ENCODE measurements at regions not wholly inside any gene's neighbourhood (a gene's known extent, or its start where the extent isn't known, plus 50 kb on each side); places are given as distances from the start of the nearest gene placed in this dataset.

- no peak overlapping the region for H3K4me3 ChIP-seq (ENCODE audit: low read depth, low read length)
- no peak for TF ChIP-seq CTCF (IDR thresholded peaks at IDR 0.05; ENCODE audit: low read depth, low read length)
These were observed 165.4 kb downstream of the MYCN start for GRCh38 chr2:16105669-16106281.

- TF ChIP-seq CTCF (IDR thresholded peaks at IDR 0.05; ENCODE audit: low read depth, low read length) = no peak
- no peak overlapping the region for H3K4me3 ChIP-seq (ENCODE audit: low read depth, low read length)
These were observed 164.8 kb downstream of the MYCN start for GRCh38 chr2:16104949-16105668.

GRCh38 chr2:16104315-16104948, 164.1 kb downstream of the MYCN start:
- H3K4me3 ChIP-seq (ENCODE audit: low read depth, low read length) = no peak overlapping the region

GRCh38 chr2:16103614-16104314, 163.4 kb downstream of the MYCN start:
- H3K4me3 ChIP-seq (ENCODE audit: low read depth, low read length) = no peak overlapping the region
- no peak for TF ChIP-seq CTCF (IDR thresholded peaks at IDR 0.05; ENCODE audit: low read depth, low read length)

More at GRCh38 chr2:16104315-16104948, 164.1 kb downstream of the MYCN start:
- TF ChIP-seq CTCF (IDR thresholded peaks at IDR 0.05; ENCODE audit: low read depth, low read length) = no peak

- H3K4me3 ChIP-seq (ENCODE audit: low read depth, low read length) = no peak overlapping the region
- no peak for TF ChIP-seq CTCF (IDR thresholded peaks at IDR 0.05; ENCODE audit: low read depth, low read length)
These were observed 162.6 kb downstream of the MYCN start for GRCh38 chr2:16102976-16103380.

- H3K4me3 ChIP-seq (ENCODE audit: low read depth, low read length) = no peak overlapping the region
- no peak for TF ChIP-seq CTCF (IDR thresholded peaks at IDR 0.05; ENCODE audit: low read depth, low read length)
These were observed 162.1 kb downstream of the MYCN start for GRCh38 chr2:16102358-16102975.
